ENCODE measurements at regions not wholly inside any gene's neighbourhood (a gene's known extent, or its start where the extent isn't known, plus 50 kb on each side); places are given as distances from the start of the nearest gene placed in this dataset.

- Histone ChIP-seq H3K36me3 (ENCODE audit: control insufficient read depth, insufficient read depth, low read length) (no peaks in the 10 kb centered on the region), H3K9me3 (no peaks in the 10 kb centered on the region), H3K4me1 (no peaks in the 10 kb centered on the region), H3K27me3 (replicated peaks; ENCODE audit: control insufficient read depth, insufficient read depth, low read length) (no peaks in the 10 kb centered on the region), H3K4me3 (ENCODE audit: low read depth, low read length) (no peak overlapping the region)
- Mint-ChIP-seq H3K9me3 (ENCODE audit: unreplicated experiment) (no peaks in the 10 kb centered on the region), H3K27ac (ENCODE audit: unreplicated experiment) (no peak overlapping the region), H3K4me1 (ENCODE audit: low read depth, unreplicated experiment) (no peaks in the 10 kb centered on the region), H3K36me3 (ENCODE audit: insufficient read depth, unreplicated experiment) (no peaks in the 10 kb centered on the region), H3K27me3 (ENCODE audit: insufficient read depth, unreplicated experiment) (no peaks in the 10 kb centered on the region), H3K4me3 (ENCODE audit: unreplicated experiment) (no peak overlapping the region)
- DNase-seq, result no peak
- POLR2A ChIA-PET, result no interaction called here
- intact Hi-C loops (cut with micrococcal nuclease; ENCODE audit: unreplicated experiment), result no loop called here
- no TSS peak for BruUV-seq (replicated peaks)
- no peak for TF ChIP-seq CTCF (IDR thresholded peaks at IDR 0.05; ENCODE audit: insufficient read depth in 1 of 2, low read depth in 1 of 2, low read length in 1 of 2, severe bottlenecking in 1 of 2, unreplicated experiment in 1 of 2)
- CTCF ChIA-PET, result no interaction called here
Observed at GRCh38 chr4:171130256-171130801, 682.9 kb upstream of the GALNTL6 start.

- H3K36me3 ChIP-seq (ENCODE audit: control insufficient read depth, insufficient read depth, low read length), result no peaks in the 10 kb centered on the region
Observed at GRCh38 chr4:171118091-171118490, 695.1 kb upstream of the GALNTL6 start.

GRCh38 chr4:171117457-171117856, 695.7 kb upstream of the GALNTL6 start:
- ChIA-PET POLR2A (no interaction called here), CTCF (no interaction called here)
- no peaks in the 10 kb centered on the region for H3K27me3 Mint-ChIP-seq (ENCODE audit: insufficient read depth, unreplicated experiment)
- intact Hi-C loops (cut with micrococcal nuclease; ENCODE audit: unreplicated experiment), result no loop called here
- no peaks in the 10 kb centered on the region for H3K36me3 Mint-ChIP-seq (ENCODE audit: insufficient read depth, unreplicated experiment)
- H3K4me3 ChIP-seq (ENCODE audit: low read depth, low read length), result no peak overlapping the region
- peaks cover 7% of the 10 kb centered on the region for H3K4me1 Mint-ChIP-seq (ENCODE audit: low read depth, unreplicated experiment)
- DNase-seq, result no peak
- H3K4me3 Mint-ChIP-seq (ENCODE audit: unreplicated experiment), result no peak overlapping the region
- no peak overlapping the region for H3K27ac Mint-ChIP-seq (ENCODE audit: unreplicated experiment)
- H3K27me3 ChIP-seq (replicated peaks; ENCODE audit: control insufficient read depth, insufficient read depth, low read length), result no peaks in the 10 kb centered on the region
- no peaks in the 10 kb centered on the region for H3K4me1 ChIP-seq
- TF ChIP-seq CTCF (IDR thresholded peaks at IDR 0.05; ENCODE audit: insufficient read depth in 1 of 2, low read depth in 1 of 2, low read length in 1 of 2, severe bottlenecking in 1 of 2, unreplicated experiment in 1 of 2), result no peak
- no peaks in the 10 kb centered on the region for H3K9me3 Mint-ChIP-seq (ENCODE audit: unreplicated experiment)
- no peaks in the 10 kb centered on the region for H3K9me3 ChIP-seq
- no TSS peak for BruUV-seq (replicated peaks)
- no peaks in the 10 kb centered on the region for H3K36me3 ChIP-seq (ENCODE audit: control insufficient read depth, insufficient read depth, low read length)

More at GRCh38 chr4:171118091-171118490, 695.1 kb upstream of the GALNTL6 start:
- no peak for DNase-seq
- BruUV-seq (replicated peaks), result no TSS peak
- H3K27ac Mint-ChIP-seq (ENCODE audit: unreplicated experiment), result no peak overlapping the region
- H3K4me1 ChIP-seq, result no peaks in the 10 kb centered on the region
- H3K4me3 ChIP-seq (ENCODE audit: low read depth, low read length), result no peak overlapping the region
- H3K4me3 Mint-ChIP-seq (ENCODE audit: unreplicated experiment), result no peak overlapping the region
- H3K9me3 ChIP-seq, result no peaks in the 10 kb centered on the region
- H3K27me3 Mint-ChIP-seq (ENCODE audit: insufficient read depth, unreplicated experiment), result no peaks in the 10 kb centered on the region
- intact Hi-C loops (cut with micrococcal nuclease; ENCODE audit: unreplicated experiment), result no loop called here
- peaks cover 7% of the 10 kb centered on the region for H3K4me1 Mint-ChIP-seq (ENCODE audit: low read depth, unreplicated experiment)
- no peaks in the 10 kb centered on the region for H3K27me3 ChIP-seq (replicated peaks; ENCODE audit: control insufficient read depth, insufficient read depth, low read length)
- H3K9me3 Mint-ChIP-seq (ENCODE audit: unreplicated experiment), result no peaks in the 10 kb centered on the region
- ChIA-PET CTCF (no interaction called here), POLR2A (no interaction called here)
- no peak for TF ChIP-seq CTCF (IDR thresholded peaks at IDR 0.05; ENCODE audit: insufficient read depth in 1 of 2, low read depth in 1 of 2, low read length in 1 of 2, severe bottlenecking in 1 of 2, unreplicated experiment in 1 of 2)
- H3K36me3 Mint-ChIP-seq (ENCODE audit: insufficient read depth, unreplicated experiment), result no peaks in the 10 kb centered on the region
